Colonic mucosa (tissue), 4 donors: ENCODE measurements at regions not wholly inside any gene's neighbourhood (a gene's known extent, or its start where the extent isn't known, plus 50 kb on each side); places are given as distances from the start of the nearest gene placed in this dataset.
"Not testable (repeated sequence)": the region's sequence is repeated elsewhere in the genome, so short reads cannot be mapped to it uniquely, and the experiment has no call there.

Experiments used
- DNase-seq: peaks from one replicate; pipeline ENCODE4 v3.0.0-alpha.2; 2020
- H3K27ac ChIP-seq: fragments of 200-600 bp; one replicate; pipeline ENCODE4 v1.8.0; 2021
- H3K27me3 ChIP-seq: fragments of 200-600 bp; one replicate; pipeline ENCODE4 v1.8.0; 2021
- H3K36me3 ChIP-seq: fragments of 200-600 bp; one replicate; pipeline ENCODE4 v1.8.0; 2021
- H3K4me1 ChIP-seq: fragments of 200-600 bp; one replicate; pipeline ENCODE4 v1.8.0; 2021; ENCODE audit warnings: mild to moderate bottlenecking
- H3K4me3 ChIP-seq: fragments of 200-600 bp; one replicate; pipeline ENCODE4 v1.8.0; 2021
- H3K9ac ChIP-seq, 2 donors: one replicate each; pipeline ENCODE4 v1.7.0; 2013; ENCODE audit warnings: control low read depth in 2 of 2, low read depth in 2 of 2, low read length in 2 of 2
- H3K9me3 ChIP-seq: fragments of 200-600 bp; one replicate; pipeline ENCODE4 v1.8.0; 2021
- intact Hi-C: fragments of 100-400 bp; cut with DNase I; formaldehyde crosslinking; loops from one replicate; pipeline ENCODE4 v1.14.1; 2022
- TF ChIP-seq, protein P1 (sequence below): fragments of 200-600 bp; IDR thresholded peaks from one replicate; pipeline ENCODE4 v1.8.0; 2022; ENCODE audit warnings: antibody characterized with exemption, mild to moderate bottlenecking
- donor health status: healthy.
- donor health status: DM: no; HTN: no; CAD: no.
- donor health status: DM: no; HTN: no; CAD: no.

DNA sequence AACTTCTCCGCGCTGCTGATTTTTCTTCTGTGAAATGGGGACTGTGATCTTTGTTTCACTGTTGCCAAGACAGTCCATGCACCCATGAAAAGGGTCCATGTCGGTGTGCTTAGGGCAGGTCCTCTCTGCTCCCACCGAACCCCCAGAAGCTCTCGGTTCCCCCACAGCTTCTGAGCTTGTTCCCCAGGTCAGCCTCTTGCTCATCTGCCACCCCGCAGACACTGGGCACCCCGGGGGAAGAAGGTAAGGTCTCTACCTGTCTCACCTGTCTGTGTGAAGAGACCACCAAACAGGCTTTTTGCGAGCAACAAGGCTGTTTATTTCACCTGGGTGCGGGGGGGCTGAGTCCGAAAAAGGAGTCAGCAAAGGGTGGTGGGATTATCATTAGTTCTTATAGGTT lies 66.2 kb upstream of the NANOS1 start:
- Histone ChIP-seq H3K9ac (no peak overlapping the region), H3K4me3 (no peak overlapping the region), H3K9me3 (no peaks in the 10 kb centered on the region), H3K27ac (no peak overlapping the region), H3K27me3 (no peaks in the 10 kb centered on the region), H3K4me1 (no peaks in the 10 kb centered on the region), H3K36me3 (no peaks in the 10 kb centered on the region)
- DNase-seq: no peak
- TF ChIP-seq, protein P1, sequence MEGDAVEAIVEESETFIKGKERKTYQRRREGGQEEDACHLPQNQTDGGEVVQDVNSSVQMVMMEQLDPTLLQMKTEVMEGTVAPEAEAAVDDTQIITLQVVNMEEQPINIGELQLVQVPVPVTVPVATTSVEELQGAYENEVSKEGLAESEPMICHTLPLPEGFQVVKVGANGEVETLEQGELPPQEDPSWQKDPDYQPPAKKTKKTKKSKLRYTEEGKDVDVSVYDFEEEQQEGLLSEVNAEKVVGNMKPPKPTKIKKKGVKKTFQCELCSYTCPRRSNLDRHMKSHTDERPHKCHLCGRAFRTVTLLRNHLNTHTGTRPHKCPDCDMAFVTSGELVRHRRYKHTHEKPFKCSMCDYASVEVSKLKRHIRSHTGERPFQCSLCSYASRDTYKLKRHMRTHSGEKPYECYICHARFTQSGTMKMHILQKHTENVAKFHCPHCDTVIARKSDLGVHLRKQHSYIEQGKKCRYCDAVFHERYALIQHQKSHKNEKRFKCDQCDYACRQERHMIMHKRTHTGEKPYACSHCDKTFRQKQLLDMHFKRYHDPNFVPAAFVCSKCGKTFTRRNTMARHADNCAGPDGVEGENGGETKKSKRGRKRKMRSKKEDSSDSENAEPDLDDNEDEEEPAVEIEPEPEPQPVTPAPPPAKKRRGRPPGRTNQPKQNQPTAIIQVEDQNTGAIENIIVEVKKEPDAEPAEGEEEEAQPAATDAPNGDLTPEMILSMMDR: no peak
- intact Hi-C loops: no loop called here

DNA sequence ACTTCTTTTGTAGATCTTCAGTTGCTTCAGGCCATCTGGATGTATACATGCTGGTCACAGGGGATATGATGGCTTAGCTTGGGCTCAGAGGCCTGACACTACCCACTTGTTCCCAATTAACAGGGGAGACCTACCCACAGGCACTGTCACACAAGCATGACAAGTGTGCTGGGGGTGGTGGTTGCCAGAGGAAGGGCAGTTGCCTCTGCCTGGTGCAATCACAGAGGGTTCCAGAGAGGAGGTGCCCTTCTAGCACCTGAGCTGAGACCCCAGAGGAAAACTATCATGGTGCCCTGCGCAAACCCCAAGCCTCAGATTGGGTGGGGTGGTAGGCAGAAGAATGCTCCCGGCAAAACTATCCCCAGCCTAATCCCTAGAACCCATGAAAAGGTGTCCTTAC lies 65.6 kb upstream of the NANOS1 start:
- DNase-seq: no peak
- Histone ChIP-seq H3K36me3 (no peaks in the 10 kb centered on the region), H3K27ac (no peak overlapping the region), H3K27me3 (no peaks in the 10 kb centered on the region), H3K4me1 (no peaks in the 10 kb centered on the region), H3K9me3 (no peaks in the 10 kb centered on the region), H3K4me3 (no peak overlapping the region), H3K9ac (no peak overlapping the region)
- TF ChIP-seq, protein P1: no peak
- intact Hi-C loops: no loop called here

DNA sequence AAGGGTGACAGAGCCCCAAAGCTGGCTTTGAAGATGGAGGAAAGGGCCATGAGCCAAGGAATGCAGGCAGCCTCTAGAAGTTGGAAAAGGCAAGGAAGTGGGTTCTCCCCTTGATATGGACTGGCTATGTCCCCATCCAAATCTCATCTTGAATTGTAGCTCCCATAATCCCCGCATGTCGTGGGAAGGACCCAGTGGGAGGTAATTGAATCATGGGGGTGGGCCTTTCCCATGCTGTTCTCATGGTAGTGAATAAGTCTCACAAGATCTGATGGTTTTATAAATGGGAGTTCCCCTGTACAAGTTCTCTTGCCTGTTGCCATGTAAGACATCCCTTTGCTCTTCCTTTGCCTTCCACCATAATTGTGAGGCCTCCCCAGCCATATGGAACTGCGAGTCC lies 65.0 kb upstream of the NANOS1 start:
- H3K9me3 ChIP-seq, H3K4me3 ChIP-seq, H3K36me3 ChIP-seq, H3K4me1 ChIP-seq, H3K27me3 ChIP-seq, H3K27ac ChIP-seq, H3K9ac ChIP-seq, DNase-seq, intact Hi-C loops: not testable (repeated sequence)

DNA sequence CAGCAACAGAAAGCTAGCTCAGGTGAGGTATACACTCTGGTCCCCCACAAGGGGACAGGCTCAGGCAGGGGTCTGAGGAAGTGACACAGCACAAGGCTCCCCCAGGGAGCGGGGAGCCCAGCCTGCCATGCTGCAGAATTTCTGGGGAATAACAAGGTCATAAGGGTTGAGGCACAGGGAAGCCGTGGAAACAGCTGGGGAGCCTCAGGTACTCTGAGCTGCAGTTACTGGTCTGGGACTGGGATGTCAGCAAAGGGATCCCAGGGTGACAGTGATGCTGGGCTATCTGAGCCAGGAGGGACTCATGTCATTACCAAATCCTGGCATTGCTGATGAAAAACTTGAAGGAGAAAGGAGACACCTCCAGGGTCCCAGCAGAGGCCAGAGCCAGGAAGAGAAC lies 64.4 kb upstream of the NANOS1 start:
- Histone ChIP-seq H3K27me3 (no peaks in the 10 kb centered on the region), H3K27ac (no peak overlapping the region), H3K36me3 (no peaks in the 10 kb centered on the region), H3K4me3 (no peak overlapping the region), H3K4me1 (no peaks in the 10 kb centered on the region), H3K9me3 (no peaks in the 10 kb centered on the region), H3K9ac (no peak overlapping the region)
- intact Hi-C loops: no loop called here
- no peak for DNase-seq
- TF ChIP-seq, protein P1: no peak

DNA sequence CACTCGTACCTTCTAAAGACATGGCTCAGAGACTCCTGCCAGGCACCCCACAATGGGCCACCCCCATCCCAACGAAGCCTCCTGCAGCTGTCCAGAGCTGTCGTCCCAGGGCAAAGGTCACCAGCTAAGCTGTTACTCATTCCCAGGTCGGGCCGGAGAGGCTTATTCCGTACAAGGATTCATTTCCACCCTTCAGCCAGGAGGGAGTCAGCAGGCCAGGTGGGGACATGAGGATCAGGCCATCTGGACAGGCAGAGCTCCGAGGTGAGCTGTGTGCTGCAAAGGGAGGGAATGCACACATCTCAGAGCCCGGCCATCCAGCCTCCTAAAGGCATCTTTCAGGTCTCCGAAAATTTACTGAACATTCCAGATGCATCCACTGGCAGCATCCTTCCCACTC lies 63.9 kb upstream of the NANOS1 start:
- TF ChIP-seq, protein P1: no peak
- no peaks in the 10 kb centered on the region for H3K36me3 ChIP-seq
- H3K9me3 ChIP-seq: no peaks in the 10 kb centered on the region
- no peak for DNase-seq
- no peak overlapping the region for H3K27ac ChIP-seq
- intact Hi-C loops: no loop called here
- no peak overlapping the region for H3K9ac ChIP-seq
- no peaks in the 10 kb centered on the region for H3K4me1 ChIP-seq
- H3K27me3 ChIP-seq: no peaks in the 10 kb centered on the region
- no peak overlapping the region for H3K4me3 ChIP-seq

DNA sequence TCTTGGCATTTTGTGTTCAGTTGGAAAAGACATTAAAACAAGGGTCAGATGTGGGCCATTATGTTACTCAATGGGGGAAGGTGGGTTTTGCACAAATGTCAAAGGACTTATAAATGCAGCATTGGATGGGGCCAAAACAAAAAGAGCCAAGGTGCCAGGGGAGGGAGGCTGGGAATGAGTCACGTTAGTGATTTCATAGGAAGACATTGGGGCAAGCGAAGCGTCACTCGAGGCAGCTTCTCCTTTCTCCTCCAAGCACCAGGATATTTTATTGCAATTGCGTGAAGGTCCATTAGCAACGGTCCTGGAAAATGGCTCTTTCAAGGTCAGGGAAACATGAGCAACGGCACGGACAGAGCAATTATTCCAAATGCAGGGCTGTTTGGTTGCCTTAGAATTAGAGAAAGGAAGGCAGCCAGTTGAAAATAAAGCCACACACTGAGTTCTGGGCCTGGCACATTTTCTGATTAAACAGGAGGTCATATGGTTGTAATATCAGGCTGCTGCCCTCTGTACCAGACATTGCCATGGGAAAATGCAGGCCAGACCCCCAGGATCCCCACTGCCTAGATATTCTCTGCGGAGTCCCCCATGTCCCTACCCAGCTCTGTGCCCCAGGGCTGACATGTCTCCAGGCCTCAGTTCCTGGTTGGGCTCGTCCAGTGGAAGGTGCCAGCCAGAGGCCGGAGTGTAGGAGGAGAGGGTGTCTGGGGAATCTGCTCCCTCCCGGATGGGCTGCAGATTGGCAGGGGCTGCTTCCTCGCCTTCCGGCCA lies 63.3 kb upstream of the NANOS1 start:
- no peak overlapping the region for H3K4me3 ChIP-seq
- no peak overlapping the region for H3K27ac ChIP-seq
- H3K36me3 ChIP-seq: no peaks in the 10 kb centered on the region
- no peaks in the 10 kb centered on the region for H3K9me3 ChIP-seq
- TF ChIP-seq, protein P1: no peak
- no peak for DNase-seq
- H3K9ac ChIP-seq: no peak overlapping the region
- no peaks in the 10 kb centered on the region for H3K27me3 ChIP-seq
- intact Hi-C loops: no loop called here
- no peaks in the 10 kb centered on the region for H3K4me1 ChIP-seq
